GM21360 (cell line): ENCODE measurements at regions not wholly inside any gene's neighbourhood (a gene's known extent, or its start where the extent isn't known, plus 50 kb on each side); places are given as distances from the start of the nearest gene placed in this dataset.

Source experiments
- ATAC-seq: cut with Tn5 transposase; IDR thresholded peaks from one replicate; pipeline ENCODE4 v1.9.1; 2021; ENCODE audit warnings: mild to moderate bottlenecking, moderate library complexity; ENCODE audit not compliant: unreplicated experiment

DNA sequence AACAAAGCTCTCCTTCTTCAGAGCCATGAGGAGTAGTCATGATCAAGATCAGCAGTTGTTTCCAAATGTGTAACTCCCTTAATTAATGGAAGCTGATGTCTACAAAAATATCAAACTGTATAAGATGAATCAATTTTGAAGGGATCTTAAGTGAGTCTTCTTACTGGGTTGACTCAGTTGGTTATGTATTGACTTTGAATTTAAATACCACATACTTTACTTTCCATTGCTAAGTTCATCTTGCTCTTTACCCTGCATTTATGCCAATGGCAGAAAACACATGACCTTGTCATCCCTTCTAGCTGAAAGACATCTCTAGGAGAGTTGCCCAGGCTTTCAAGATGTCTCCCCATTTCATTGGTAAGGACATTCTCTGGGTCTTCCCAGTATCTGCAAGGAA is 123.2 kb upstream of the STMND1 start:
- no peak for ATAC-seq

DNA sequence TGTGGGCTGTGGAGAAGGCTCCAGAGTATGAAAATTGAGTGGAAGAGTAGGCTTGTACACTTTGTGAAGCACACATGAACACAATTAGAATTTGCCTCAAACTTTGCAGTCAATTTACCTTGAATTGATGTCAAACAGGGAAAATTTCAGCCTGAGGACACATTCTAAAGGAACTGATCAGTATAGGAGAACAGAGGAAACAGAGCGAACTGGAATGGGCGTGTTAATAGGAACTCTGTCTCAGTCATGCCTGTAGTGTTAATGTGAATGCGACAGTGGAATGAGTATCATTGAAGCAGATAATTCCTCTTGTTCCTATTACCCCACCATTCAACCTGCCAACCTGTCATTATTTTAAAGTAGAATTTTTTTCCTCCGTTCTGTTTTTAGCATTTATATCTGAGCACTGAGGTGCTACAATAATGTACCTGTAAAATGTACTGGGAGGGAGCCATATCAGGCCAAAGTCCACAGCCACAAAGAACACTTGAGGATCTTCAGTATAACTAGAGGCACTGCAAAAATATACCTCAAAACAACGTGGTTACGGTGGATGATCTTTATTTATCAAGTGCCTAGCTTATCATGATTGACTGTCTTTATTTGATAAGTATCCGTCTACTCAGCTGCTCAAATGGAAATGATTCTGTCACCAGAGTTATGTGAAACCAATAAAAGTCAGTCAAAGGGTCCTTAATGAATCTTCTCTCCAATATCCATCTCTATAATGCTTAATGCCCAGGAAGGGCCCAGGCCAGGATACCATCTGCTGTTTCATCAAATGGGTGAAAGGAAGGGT is 125.3 kb upstream of the STMND1 start:
- ATAC-seq, result no peak

DNA sequence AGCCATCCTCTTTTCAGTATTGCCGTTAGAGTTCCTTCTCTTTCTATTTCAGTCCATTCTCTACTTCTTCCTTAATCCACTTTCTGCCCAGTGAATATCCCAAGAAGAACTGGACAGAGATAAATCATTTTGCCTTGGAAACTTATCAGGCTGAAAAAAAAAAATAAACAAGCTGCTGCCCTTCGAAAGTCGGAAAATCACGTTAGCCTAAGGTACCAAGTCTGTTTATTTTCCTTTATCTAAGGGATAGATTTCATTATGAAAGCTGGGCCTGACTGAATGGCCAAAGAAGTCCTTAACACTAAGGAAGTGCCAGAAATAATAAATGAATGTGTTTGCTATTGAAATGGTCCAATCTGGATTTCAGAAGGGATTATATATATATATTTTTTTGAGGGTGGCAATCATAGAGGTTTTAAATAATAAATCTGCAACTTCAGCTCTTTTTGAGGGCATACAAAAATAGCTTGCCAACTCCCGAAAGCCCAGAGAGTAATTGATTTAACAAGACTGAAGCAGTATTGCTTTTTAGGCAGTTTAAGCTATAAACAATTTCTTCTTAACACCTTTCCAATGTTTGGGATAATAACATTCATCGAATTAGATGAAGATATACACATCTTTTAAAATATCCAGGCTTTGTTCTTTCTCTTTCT is 127.0 kb upstream of the STMND1 start:
- no peak for ATAC-seq

DNA sequence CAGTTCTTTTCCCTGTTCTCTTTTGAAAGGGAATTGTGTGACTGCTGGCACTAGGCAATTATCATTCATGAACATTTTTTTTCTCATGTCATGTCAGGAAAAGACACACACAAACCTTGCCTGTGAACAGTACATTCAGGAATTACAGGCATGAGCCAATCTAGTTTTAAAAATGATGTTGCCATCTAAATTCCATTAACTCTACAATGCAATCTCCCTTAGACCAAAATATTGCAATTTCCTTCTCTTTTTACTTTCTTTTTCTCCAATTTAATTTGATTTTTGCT is 127.5 kb upstream of the STMND1 start:
- ATAC-seq, result no peak

DNA sequence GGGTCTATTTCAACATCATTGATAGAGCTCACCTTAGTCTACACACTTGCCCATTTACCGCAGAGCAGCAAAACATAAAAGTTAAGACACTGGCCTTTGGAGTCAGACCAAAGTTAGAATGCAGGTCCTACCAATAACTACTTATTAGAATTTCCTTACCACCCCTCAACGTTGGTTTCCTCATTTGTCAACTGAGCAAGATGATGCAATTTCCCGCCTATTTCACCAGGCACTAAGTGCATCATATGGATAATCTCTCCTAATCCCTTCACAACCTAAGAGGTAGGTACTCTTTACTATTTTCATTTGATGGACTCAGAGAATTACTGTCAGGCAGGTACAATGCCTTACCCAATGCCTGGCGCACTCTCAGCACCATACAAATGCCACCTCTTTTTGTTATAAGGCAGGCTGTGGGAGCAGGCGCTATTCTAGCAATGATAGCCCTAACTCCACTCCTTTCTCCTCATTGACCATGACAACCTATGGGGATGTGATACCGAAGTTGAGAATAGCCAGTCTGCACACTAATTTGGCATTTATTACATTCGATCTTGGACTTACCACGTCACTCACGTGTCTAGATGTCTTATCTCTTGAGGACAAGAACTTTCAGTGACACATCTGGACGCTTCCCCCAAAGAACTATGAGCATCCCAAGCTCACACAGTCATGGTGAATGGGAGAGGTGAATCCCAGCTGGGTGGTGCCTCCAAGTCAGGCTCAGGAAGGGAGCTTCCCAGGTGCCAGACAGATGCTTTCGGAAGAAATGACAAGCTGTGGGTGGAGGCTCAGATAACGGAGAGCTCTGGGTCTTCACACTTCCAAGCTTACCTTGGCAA is 128.1 kb upstream of the STMND1 start:
- ATAC-seq, result no peak

DNA sequence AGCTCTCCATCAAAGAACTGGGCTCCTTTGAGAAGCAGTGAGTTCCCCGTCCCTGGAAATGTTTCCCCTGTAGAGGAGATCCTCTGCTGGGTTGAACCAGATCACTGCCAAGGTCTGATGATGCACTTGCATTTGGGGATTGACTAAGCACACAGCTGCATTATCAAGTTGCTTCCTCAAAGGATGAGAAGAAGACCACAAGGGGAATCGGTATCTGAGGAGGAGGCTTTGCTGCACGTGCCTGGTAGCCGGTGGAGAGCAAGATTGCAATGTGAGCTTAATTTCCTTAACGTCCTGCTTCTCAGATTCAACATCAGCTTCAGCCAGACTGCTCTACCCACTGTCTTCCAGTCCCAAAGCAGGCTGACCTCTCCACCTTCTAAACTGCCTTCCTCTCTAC is 128.8 kb upstream of the STMND1 start:
- no peak for ATAC-seq

DNA sequence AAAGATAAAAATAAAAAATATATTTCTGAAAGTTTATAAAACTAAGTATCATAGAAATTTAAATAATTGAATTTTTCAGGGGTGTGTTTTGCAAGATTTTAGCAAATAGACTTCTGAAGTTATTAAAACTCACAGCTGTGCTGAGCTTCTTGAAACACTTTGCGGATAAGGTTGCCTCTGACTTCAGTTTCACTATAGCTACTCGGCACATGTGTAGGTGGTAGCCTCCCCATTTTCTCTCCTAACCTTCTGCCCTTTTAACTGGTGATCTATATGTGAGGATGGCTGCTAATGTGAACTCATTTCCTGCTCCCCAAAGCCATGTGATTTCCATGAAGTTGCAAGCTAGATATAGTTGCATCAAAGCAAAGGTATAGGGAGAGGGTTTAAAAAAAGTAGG is 129.3 kb upstream of the STMND1 start:
- ATAC-seq, result no peak

DNA sequence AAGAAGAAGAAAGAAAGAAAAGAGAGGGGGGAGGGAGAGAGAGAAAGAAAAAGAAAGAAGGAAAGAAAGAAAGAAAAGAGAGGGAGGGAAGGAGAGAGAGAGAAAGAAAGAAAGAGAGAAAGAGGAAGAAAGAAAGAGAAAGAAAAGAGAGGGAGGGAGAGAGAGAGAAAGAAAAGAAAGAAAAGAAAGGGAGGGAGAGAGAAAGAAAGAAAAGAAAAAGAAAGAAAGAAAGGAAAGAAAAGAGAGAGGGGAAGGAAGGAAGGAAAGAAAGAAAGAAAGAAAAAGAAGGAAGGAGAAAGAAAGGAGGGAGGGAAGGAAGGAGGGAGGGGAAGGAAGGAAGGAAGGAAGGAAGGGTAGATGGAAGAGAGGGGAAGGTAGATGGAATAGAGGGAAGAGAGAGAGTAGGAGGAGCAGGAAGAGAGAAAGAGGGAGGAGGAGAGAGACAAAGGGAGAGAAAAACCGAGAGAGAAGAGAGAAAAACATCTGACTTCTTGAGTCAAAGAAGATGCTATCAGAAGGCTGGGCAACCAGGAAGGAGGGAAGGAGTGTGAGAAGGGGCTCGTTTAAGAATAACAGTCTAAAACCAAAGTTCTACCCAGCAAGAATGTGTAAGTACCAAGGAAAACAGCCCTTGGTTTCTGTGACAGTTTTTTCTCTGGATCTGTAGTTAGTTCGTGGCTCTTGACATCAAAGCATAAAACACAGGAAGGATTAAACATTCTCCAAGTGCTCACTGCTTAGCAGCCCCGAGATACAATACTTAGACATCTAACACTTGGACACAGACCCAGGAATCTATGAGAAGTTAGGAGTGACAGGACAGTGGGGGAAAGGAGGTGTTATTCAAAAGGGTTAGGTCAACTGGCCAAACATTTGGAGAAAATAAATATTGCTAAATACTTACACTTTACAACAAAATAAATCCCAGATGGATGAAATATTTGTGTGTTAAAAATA is 131.9 kb upstream of the STMND1 start:
- ATAC-seq, result no peak

DNA sequence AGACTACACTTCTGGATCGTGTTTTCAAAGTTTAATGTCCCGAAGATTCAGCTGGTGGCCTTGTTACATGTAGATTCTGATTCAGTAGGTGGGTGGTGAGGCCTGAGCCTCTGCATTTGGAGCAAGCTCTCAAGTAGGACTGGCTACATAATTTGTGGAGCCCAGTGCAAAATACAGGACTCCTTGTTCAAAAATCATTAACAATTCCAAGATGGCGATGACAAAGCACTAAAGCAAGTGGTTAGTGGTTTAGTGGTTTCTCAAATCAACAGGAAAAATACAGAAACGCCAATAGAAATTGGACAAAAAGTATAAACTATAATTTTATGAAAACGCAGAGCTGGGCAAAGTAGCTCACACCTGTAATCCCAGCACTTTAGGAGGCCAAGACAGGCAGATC is 133.7 kb upstream of the STMND1 start:
- no peak for ATAC-seq

DNA sequence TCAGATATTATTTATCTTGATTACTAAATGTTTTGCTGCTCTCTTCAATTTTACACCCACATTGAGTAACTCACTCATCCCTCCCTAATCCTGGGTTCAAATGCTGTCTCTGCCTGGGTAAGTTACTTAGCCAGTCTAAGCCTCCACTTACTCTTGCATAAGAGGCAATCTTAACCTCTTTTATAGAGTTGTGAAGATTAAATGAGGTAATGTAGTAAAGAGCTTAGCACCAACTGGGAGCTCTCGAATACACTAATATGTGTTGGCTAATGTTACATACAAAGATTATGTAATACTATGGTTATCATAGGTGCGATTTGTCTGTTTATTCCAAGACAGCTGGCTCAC is 134.4 kb upstream of the STMND1 start:
- ATAC-seq, result no peak

DNA sequence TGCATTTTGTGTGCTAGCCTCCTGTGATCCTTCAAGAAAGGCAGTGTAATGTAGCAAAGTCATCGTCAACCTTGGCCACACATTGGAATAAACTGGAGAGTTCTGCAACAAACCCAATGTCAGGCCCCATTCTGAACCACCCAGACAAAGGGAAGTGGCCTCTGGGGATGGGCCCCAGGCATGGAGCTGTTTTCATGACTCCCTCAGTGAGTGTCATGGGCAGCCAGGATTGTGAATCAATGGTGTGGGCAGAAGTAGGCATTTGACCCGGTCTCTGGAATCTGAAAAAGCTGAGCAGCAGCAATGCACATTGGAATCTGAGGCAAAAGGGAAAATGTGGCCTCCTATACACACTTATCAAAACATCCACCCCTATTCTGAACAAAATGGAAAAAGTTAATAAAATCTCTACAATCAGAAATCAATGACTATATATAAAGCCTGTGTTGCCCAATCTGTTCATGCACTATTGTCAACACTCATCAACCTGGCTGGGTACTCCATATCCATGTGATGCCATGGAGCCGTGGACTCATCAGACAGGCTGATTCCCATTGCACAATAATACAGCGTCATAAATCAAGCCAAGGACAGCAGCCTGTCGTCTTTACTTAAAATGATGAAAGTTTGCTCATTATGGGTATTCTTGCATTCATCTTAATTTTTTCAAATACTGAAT is 134.9 kb upstream of the STMND1 start:
- no peak for ATAC-seq

DNA sequence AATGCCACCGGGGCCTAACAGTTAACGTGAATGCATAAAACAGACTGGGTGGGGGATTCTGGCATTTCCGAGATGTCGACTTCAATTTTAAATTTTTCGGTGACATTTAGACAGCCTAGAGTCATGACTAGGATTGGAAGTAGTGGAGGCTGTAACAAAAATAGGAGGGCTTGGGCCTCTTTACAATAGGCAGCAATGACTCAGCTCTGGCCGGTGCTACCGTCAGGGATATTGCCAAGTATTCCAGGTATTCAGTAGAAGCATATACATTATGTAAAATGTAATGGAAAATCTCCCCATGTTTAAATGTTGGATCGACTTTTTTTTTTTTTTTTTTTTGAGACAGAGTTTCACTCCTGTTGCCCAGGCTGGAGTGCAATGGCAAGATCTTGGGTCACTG is 136.2 kb upstream of the STMND1 start:
- no peak for ATAC-seq

DNA sequence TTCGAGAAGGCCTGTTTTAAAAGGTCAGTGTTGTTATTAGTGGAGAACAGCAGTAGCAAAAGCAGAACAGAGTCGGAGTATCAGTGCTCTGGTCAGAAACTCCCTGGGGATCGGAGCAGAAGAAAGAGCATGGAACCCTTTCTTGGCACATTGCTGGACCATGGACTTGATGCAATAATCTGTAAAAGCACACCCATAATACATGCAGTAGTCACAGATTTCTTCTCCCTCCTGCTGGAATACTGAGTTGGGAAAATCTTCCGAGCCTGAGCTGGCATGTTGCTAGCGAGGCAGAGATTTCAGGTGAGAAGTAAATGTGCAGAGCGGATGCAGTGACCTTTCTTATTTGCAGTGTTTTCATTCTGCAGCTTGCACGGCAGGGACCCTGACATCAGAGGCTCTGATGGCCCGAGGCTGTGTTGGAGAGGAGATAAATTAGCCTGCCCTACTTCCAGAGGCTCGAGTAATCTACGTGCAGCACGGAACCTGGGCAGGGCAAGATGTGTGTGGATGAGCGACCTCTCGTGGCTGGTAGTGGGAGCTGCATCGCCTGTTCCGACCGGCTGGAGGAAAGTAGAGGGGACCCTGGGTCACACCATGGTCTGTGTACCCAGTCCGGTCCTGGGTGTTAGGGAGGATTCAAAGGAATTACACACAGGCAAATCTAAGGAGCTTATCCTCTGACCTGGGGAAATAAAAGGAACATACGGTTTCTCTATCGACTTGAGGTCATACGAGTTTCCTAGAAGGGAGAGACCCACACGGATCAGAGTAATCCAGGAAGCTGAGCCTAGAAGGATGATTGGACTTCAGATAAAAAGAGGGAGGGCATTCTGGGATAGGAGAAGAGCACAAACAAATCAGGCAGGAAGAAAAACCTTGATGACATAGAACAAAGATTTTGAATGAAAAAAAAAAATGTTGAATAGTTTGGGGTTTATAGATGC is 137.0 kb upstream of the STMND1 start:
- peak; percentile 78 for ATAC-seq

DNA sequence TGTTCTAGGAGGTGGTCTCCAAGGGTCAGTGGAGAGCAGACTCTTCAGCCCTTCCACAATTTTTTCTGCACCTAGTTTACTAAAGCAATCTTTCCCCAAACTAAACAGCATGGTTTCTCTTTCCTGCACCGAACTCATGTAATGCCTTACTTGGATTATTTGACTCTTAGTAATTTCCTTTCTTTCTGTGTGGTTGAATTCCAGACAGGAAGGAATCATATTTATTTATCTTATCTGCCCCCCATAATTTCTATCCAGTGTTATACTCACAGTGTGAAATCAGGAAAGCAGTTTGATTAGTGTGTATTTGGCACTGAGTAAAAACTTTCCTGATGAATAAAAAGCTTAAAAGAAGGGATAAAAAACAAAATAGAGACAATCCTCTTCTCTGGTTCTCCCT is 140.3 kb upstream of the STMND1 start:
- no peak for ATAC-seq

DNA sequence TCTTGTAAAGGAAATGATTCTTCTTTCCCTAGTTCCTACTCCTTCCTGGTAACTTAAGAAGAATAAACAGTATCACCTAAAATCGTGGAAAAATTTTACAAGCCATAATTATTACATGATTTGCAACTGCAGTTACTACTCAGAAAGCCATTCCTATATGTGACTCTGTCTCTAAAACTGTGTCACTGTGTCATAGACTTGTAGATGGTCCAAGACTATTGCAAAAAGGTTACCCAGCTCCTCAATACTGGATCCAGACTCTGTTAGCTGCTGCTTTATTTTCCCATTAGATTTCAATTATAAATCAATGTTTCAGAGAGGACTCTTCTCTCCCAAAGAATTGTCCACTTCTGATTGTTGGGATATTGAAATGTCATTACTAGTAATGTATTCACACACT is 142.1 kb upstream of the STMND1 start:
- no peak for ATAC-seq

DNA sequence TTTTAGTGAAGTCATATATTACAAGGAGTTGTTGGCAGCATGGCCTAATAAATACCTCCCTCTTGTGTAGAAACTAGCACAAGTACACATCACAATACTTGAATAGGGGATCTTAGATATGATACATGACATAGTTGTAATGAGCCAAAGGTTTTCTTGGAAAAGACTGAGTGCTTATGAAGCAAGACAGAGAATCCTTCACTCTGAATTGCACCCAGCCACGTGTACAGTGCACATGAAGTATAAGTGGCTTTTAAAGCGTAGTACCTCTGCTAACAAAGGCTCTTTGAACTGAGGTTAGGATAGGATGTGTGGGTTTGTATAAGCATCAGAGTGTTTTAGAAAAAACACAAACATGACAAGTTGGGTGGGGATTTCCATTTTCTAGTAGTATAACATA is 145.5 kb upstream of the STMND1 start:
- ATAC-seq, result no peak

DNA sequence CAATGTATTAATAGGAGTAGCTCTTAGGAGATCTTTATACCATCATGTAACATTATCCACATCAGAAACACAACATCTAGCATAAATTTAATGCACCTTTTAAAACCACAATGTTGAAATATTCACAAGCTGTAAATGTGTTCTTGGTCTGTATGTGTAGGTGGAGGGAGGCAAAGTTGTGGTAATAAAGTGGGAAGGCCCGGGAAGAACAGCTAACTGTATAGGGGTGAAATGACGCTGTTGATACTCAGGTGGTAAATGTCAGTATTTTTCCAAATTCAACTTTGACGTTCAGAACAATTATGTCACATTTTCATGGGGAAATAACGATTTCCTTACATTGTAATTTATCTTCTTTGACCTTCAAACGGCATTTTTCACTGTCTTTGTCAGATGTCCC is 146.0 kb upstream of the STMND1 start:
- no peak for ATAC-seq

DNA sequence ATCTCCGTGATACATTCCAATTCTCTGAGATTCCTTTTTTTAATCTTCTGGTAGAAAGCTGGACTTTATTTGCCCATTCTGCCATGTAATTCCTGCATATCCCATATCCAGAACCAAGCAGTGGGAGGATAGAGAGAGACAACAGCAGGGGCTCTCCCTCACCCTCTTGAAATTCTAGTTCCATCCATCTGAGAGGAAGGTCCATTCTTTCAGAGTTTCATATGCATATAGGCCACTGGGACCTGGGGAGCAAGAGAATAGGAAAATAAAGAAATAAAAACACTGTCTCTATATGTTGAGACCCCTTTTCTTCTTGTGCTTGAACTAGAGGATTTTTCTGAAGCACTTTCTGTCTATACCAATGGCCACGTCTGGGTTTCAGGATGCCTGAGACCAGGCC is 147.9 kb upstream of the STMND1 start:
- ATAC-seq, result no peak

DNA sequence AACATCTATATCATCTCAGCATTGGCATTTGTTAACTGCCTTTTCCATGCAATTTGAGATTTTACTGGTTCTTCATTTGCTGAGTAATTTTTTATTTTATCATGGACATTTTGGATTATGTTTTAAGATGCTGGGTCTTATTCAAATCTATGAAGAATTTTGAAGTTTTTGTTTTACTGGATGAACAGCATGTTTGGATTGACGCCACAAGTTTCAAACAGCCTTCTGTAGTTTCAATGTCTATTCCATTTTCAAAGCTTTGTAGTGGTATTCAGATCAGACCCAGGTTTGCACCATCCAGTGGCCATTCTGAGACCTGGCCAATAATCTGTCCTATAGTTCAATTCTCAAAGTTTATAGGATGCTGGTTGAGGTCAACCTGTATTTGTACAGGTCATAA is 148.4 kb upstream of the STMND1 start:
- no peak for ATAC-seq
